ENCODE measurements at regions not wholly inside any gene's neighbourhood (a gene's known extent, or its start where the extent isn't known, plus 50 kb on each side); places are given as distances from the start of the nearest gene placed in this dataset.

GRCh38 chr16:87074641-87075318, 242.4 kb downstream of the C16orf95 start:
- Histone ChIP-seq H3K4me3 (no peak overlapping the region), H3K27ac (no peak overlapping the region), H3K27me3 (no peaks in the 10 kb centered on the region), H3K36me3 (ENCODE audit: low read depth, missing control alignments) (no peaks in the 10 kb centered on the region), H3K9me3 (no peaks in the 10 kb centered on the region), H3K4me1 (no peaks in the 10 kb centered on the region)
- DNase-seq = no peak
- TF ChIP-seq POLR2A (IDR thresholded peaks at IDR 0.05) = no peak
- TF ChIP-seq CTCF (IDR thresholded peaks at IDR 0.05) = no peak
- 90 to 91% methylated on average over 19 of the region's 19 CpGs for WGBS, 2 donors
- intact Hi-C loops (cut with DNase I; ENCODE audit: low total_unique reads) = no loop called here

- H3K9me3 ChIP-seq = no peaks in the 10 kb centered on the region
- no peak for DNase-seq
- TF ChIP-seq POLR2A (IDR thresholded peaks at IDR 0.05) = no peak
- no peak for TF ChIP-seq CTCF (IDR thresholded peaks at IDR 0.05)
- no peak overlapping the region for H3K4me3 ChIP-seq
- intact Hi-C loops (cut with DNase I; ENCODE audit: low total_unique reads) = no loop called here
- no peaks in the 10 kb centered on the region for H3K27me3 ChIP-seq
- H3K36me3 ChIP-seq (ENCODE audit: low read depth, missing control alignments) = no peaks in the 10 kb centered on the region
- H3K4me1 ChIP-seq = no peaks in the 10 kb centered on the region
- H3K27ac ChIP-seq = no peak overlapping the region
- WGBS, 2 donors = 87 to 95% methylated on average over 12 of the region's 12 CpGs
These were observed 241.8 kb downstream of the C16orf95 start for GRCh38 chr16:87075319-87075860.

GRCh38 chr16:87076331-87076949, 240.8 kb downstream of the C16orf95 start:
- intact Hi-C loops (cut with DNase I; ENCODE audit: low total_unique reads) = no loop called here
- Histone ChIP-seq H3K27ac (no peak overlapping the region), H3K36me3 (ENCODE audit: low read depth, missing control alignments) (no peaks in the 10 kb centered on the region), H3K27me3 (no peaks in the 10 kb centered on the region), H3K4me3 (no peak overlapping the region), H3K9me3 (no peaks in the 10 kb centered on the region), H3K4me1 (no peaks in the 10 kb centered on the region)
- no peak for DNase-seq
- TF ChIP-seq CTCF (IDR thresholded peaks at IDR 0.05) = no peak
- no peak for TF ChIP-seq POLR2A (IDR thresholded peaks at IDR 0.05)
- 90 to 92% methylated on average over 20 of the region's 20 CpGs for WGBS, 2 donors

- H3K27me3 ChIP-seq = no peaks in the 10 kb centered on the region
- WGBS, 2 donors = 74 to 80% methylated on average over 7 to 13 of the region's 13 CpGs
- no peak for DNase-seq
- no peaks in the 10 kb centered on the region for H3K4me1 ChIP-seq
- no peak overlapping the region for H3K27ac ChIP-seq
- TF ChIP-seq CTCF (IDR thresholded peaks at IDR 0.05) (peak in 1 of 3 experiments; percentile 7), POLR2A (IDR thresholded peaks at IDR 0.05) (no peak)
- intact Hi-C loops (cut with DNase I; ENCODE audit: low total_unique reads) = no loop called here
- no peaks in the 10 kb centered on the region for H3K9me3 ChIP-seq
- H3K36me3 ChIP-seq (ENCODE audit: low read depth, missing control alignments) = no peaks in the 10 kb centered on the region
- no peak overlapping the region for H3K4me3 ChIP-seq
These were observed 240.0 kb downstream of the C16orf95 start for GRCh38 chr16:87076950-87077749.
